GM13976 (cell line): ENCODE measurements at regions not wholly inside any gene's neighbourhood (a gene's known extent, or its start where the extent isn't known, plus 50 kb on each side); places are given as distances from the start of the nearest gene placed in this dataset.
"Not testable (repeated sequence)": the region's sequence is repeated elsewhere in the genome, so short reads cannot be mapped to it uniquely, and the experiment has no call there.

Experiments
- DNase-seq: peaks from one replicate; pipeline ENCODE4 v3.0.0; 2012; ENCODE audit warnings: low spot score
- in situ Hi-C: fragments of 300-500 bp; cut with MboI; formaldehyde crosslinking; loops from one replicate; pipeline ENCODE4 v1.12.0; 2022; ENCODE audit warnings: low sequenced_read_pairs, mixed read lengths, inconsistent platforms; ENCODE audit not compliant: unreplicated experiment
- TF ChIP-seq, protein P1 (sequence below): IDR thresholded peaks from 2 replicates; pipeline ENCODE4 v1.5.1; 2012; ENCODE audit warnings: borderline replicate concordance, mild to moderate bottlenecking; ENCODE audit not compliant: insufficient read depth; ENCODE audit errors: extremely low read depth, missing control alignments, control extremely low read depth

DNA sequence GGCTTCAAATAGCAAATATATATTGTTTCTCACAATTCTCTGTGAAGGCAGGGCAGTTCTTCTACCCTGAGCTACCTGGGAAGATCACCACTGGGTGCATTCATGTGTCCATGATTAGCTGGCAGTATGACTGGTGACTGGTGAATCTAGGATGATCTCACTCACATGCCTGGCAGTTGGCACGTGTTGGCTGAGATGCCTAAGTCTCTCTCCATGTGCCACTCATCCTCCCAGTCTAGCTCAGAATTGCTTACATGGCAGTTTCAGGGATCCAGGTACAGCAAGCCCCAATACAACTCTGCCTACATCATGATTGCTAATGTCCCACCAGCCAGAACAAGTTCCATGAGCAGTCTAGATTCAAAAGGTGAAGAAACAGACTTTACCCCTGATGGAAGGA is 346.8 kb upstream of the CNR1 start:
- TF ChIP-seq, protein P1, sequence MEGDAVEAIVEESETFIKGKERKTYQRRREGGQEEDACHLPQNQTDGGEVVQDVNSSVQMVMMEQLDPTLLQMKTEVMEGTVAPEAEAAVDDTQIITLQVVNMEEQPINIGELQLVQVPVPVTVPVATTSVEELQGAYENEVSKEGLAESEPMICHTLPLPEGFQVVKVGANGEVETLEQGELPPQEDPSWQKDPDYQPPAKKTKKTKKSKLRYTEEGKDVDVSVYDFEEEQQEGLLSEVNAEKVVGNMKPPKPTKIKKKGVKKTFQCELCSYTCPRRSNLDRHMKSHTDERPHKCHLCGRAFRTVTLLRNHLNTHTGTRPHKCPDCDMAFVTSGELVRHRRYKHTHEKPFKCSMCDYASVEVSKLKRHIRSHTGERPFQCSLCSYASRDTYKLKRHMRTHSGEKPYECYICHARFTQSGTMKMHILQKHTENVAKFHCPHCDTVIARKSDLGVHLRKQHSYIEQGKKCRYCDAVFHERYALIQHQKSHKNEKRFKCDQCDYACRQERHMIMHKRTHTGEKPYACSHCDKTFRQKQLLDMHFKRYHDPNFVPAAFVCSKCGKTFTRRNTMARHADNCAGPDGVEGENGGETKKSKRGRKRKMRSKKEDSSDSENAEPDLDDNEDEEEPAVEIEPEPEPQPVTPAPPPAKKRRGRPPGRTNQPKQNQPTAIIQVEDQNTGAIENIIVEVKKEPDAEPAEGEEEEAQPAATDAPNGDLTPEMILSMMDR, result no peak
- DNase-seq, result no peak
- in situ Hi-C loops, result no loop called here

DNA sequence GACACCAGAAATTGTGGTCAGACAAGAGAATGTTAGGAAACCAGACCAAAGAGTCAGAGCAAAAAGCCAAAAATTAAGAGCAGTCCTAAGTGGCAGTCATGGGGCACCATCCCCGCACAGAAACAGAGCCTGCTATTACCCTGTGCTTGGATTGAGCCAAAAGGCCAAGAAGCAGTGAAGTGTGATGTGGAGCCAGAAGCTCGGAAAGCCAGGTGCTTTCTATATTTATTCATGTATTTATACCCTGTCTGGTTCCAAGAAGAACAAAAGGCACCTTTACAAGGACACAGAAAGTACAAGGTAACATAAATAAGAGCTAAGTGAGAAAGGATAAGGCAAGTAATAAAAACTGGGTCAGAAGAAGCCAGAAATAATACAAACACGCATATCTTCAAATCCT is 336.2 kb upstream of the CNR1 start:
- in situ Hi-C loops, result no loop called here

DNA sequence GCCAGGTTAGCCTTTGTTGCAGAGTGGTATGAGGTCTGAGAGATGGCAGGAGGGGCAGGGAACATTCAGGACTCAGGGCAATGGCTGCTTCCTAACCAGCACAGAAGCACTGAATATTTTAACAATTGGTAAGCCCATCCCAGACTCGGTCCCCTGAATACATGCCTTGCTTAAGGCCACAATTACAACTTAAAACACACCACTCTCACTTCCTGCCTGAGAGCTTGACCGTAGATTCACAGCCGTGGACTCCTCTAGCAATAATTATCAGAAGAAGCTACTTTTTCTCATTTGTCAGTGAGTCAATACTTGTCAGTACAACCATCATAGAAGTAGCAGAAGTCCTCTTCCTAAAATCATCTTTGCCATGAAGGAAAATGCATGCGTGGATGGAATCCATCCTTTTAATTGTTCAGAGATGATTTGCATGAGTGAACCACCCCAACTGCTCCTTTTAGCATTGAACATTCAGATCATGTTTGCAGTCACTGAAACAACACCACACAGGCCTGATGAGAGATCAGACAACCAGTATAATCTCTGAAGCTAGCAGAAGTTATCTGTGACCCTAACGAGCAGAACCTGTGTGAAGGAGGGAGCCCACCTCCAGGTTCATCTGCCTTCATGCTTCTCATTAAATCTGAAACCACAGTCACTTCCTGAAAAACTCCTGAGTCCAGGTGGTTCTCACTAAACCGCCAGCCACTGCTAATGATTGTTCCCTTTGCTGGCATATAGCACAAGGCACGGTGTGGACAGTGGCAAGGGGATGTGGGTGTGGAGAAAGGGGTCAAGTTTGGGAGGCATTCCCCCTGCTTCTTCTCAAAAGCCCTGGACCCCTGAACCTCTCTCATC is 333.9 kb upstream of the CNR1 start:
- in situ Hi-C loops, result loop anchor here (25.0 kb wide), 1 partner anchor 563 kb away; no protein-coding TSS in a partner anchor
- TF ChIP-seq, protein P1, result no peak
- peak; percentile 13 for DNase-seq

More for the DNA sequence above, 336.2 kb upstream of the CNR1 start:
- TF ChIP-seq, protein P1, result no peak
- DNase-seq, result no peak

DNA sequence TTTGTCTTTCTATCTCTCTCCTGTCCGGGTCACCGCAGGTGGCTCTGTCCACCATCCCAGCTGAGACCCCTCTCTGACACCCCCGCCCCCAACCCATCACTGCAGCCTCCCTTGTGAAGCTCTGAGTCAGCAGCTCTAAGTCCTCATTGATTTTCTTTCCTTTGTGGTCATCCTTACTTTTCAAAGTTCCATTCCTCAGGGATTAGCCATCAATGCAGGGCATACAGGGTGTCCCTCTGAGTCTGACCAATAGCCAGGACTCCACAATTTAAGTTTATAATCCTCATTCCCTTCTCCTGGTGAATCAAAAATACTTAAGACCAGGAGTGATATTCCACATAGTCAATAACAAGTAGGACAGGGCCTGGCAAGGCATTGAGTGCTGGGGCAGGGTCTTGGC is 333.3 kb upstream of the CNR1 start:
- TF ChIP-seq, protein P1, result no peak
- DNase-seq, result no peak
- in situ Hi-C loops, result loop anchor here (25.0 kb wide), 1 partner anchor 562 kb away; no protein-coding TSS in a partner anchor

DNA sequence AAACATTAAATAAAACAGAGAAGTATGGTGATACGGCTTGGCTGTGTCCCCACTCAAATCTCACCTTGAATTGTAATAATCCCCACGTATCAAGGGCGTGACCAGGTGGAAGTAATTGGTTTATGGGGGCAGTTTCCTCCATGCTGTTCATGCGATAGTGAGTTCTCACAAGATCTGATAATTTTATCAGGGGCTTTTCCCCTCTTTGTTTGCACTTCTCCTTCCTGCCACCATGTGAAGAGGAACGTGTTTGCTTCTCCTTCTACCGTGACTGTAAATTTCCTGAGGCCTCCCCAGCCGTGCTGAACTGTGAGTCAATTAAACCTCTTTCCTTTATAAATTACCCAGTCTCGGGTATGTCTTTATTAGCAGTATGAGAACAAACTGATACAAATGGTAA is 331.3 kb upstream of the CNR1 start:
- DNase-seq, result not testable (repeated sequence)
- in situ Hi-C loops, result loop anchor here (25.0 kb wide), 1 partner anchor 560 kb away; no protein-coding TSS in a partner anchor

DNA sequence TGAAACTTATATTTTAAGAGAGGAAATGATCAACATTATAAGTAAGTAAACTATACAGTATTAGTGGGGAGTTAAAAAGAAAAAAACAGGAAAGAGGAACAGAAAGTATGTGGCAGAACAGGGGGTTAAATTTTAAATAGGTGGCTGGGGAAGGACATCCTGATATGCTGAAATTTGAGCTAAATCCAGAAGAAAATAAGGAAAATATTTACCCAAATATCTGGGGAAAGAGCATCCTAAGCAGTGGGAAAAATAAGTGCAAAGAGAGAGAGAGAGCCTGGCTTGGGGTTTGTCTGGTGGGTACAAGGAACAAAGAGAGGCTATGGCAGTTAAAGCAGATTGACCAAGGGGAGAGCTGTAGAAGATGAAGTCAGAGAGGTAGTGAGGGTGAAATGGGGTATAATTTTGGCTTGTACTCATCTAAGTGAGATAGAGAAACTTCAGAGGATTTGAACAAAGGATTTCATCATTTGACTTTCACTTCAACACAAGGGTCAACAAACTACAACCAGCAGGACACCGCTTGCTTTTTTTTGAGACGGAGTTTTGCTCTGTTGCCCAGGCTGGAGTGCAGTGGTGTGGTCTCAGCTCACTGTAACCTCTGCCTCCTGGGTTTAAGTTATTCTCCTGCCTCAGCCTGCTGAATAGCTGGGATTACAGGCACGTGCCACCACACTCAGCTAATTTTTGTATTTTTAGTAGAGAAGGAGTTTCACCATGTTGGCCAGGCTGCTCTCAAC is 328.4 kb upstream of the CNR1 start:
- TF ChIP-seq, protein P1, result no peak
- DNase-seq, result peak; percentile 12
- in situ Hi-C loops, result loop anchor here (25.0 kb wide), 1 partner anchor 557 kb away; no protein-coding TSS in a partner anchor
